ENCODE measurements at regions not wholly inside any gene's neighbourhood (a gene's known extent, or its start where the extent isn't known, plus 50 kb on each side); places are given as distances from the start of the nearest gene placed in this dataset.
A peak's percentile ranks its signal among the peaks of the same experiment; 100 is the strongest.

DNA sequence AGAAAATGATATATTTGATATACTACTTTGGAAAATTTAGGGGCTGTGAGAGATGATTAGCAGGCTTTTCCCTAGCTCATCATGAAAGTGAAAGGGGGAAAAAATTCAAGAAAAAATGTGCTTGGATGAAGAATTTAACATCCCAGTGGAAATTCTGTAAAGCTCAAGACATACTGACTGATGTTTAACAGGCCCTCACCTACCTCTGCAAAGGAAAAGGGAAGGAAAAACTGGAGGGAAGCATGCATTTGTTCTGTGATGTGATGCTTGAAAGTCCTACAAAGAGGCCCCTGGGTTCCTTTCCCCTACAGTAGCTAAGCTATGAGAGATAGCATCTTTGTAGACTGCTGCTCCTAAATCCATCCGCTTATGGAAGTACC, 364.1 kb downstream of the PDGFC start:
- H3K27ac Mint-ChIP-seq (ENCODE audit: unreplicated experiment): peak overlapping the region; percentile 49
- no peak for TF ChIP-seq CTCF (IDR thresholded peaks at IDR 0.05)
- peaks cover 3% of the 10 kb centered on the region for H3K36me3 Mint-ChIP-seq (ENCODE audit: low read depth)
- peaks cover 23% of the 10 kb centered on the region for H3K4me1 Mint-ChIP-seq (ENCODE audit: low read depth)
- DNase-seq (ENCODE audit: low spot score): no peak
- no peaks in the 10 kb centered on the region for H3K9me3 Mint-ChIP-seq (ENCODE audit: low read depth)
- H3K4me3 Mint-ChIP-seq (ENCODE audit: unreplicated experiment): no peak overlapping the region
- H3K27me3 Mint-ChIP-seq (ENCODE audit: low read depth): no peaks in the 10 kb centered on the region

- Mint-ChIP-seq H3K4me3 (ENCODE audit: unreplicated experiment) (no peak overlapping the region), H3K27me3 (ENCODE audit: low read depth) (no peaks in the 10 kb centered on the region), H3K4me1 (ENCODE audit: low read depth) (peaks cover 23% of the 10 kb centered on the region), H3K36me3 (ENCODE audit: low read depth) (peaks cover 3% of the 10 kb centered on the region), H3K27ac (ENCODE audit: unreplicated experiment) (peak overlapping the region; percentile 49), H3K9me3 (ENCODE audit: low read depth) (no peaks in the 10 kb centered on the region)
- no peak for TF ChIP-seq CTCF (IDR thresholded peaks at IDR 0.05)
- no peak for DNase-seq (ENCODE audit: low spot score)
Observed at GRCh38 chr4:156606554-156607477, 364.8 kb downstream of the PDGFC start.

DNA sequence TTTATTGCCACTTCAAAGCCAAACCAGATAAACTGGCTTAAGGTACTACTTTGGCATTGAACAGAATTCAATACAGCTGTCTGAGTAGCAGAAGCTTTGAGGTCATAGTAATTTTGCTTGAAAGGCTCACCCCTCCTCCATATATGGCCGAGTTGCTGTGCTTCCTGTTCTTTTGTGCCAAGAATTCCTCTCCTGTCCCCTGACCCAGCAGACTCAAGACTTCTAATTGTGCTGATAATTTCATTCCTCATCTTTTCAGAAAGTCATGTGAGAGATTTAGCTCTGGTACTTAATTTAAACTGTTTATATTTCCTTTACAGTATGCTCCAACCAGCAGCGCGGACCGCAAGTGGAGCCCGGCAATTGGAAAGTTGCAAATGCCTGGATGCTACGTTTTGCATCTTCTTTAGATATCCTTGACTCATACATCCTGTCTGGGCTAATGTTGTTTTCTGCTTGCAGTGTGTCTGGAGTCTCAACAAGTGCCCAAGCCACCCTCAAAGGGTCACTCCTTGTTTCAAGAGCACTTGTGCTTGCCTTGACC, 373.4 kb downstream of the PDGFC start:
- DNase-seq (ENCODE audit: low spot score): no peak
- peak overlapping the region; percentile 58 for H3K4me3 Mint-ChIP-seq (ENCODE audit: unreplicated experiment)
- peaks cover 2% of the 10 kb centered on the region for H3K36me3 Mint-ChIP-seq (ENCODE audit: low read depth)
- peak overlapping the region; percentile 93 for H3K27ac Mint-ChIP-seq (ENCODE audit: unreplicated experiment)
- H3K9me3 Mint-ChIP-seq (ENCODE audit: low read depth): no peaks in the 10 kb centered on the region
- H3K27me3 Mint-ChIP-seq (ENCODE audit: low read depth): no peaks in the 10 kb centered on the region
- TF ChIP-seq CTCF (IDR thresholded peaks at IDR 0.05): no peak
- H3K4me1 Mint-ChIP-seq (ENCODE audit: low read depth): peaks cover 60% of the 10 kb centered on the region

DNA sequence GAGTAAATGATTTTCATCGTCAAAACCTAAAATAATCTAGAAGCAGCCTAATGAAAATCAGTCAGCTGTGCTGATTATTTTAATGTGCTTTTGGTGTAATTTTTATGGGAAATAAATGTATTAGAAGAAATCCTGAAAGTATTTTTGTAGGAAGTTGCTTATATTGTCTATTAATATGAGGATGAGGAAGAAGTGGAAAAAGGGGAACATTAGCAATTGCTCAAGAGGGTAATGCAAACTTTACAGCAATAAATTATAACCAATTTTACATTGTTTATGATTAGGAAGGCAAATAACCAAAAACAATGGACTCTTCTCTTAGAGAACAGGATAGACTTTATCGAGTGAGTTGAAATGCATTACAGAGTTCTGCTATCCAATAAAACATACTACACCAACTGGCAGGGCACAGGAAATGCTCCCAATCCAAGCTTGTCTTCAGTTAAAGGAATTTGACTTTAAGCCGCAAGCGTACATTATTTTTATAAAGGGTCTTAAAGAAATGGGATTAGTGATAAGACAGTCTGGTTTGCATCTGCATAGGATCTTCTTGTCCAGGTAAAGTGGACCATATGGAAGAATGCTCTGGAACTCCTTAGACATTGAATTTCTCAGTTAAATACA, 374.8 kb downstream of the PDGFC start:
- H3K27ac Mint-ChIP-seq (ENCODE audit: unreplicated experiment): peak overlapping the region; percentile 66

More for the DNA sequence above, 374.8 kb downstream of the PDGFC start:
- no peak overlapping the region for H3K4me3 Mint-ChIP-seq (ENCODE audit: unreplicated experiment)
- H3K4me1 Mint-ChIP-seq (ENCODE audit: low read depth): peaks cover 60% of the 10 kb centered on the region
- peaks cover 2% of the 10 kb centered on the region for H3K36me3 Mint-ChIP-seq (ENCODE audit: low read depth)
- TF ChIP-seq CTCF (IDR thresholded peaks at IDR 0.05): no peak
- H3K27me3 Mint-ChIP-seq (ENCODE audit: low read depth): no peaks in the 10 kb centered on the region
- no peaks in the 10 kb centered on the region for H3K9me3 Mint-ChIP-seq (ENCODE audit: low read depth)
- no peak for DNase-seq (ENCODE audit: low spot score)
